Esophagus mucosa (tissue), 1 donor: ENCODE measurements at regions not wholly inside any gene's neighbourhood (a gene's known extent, or its start where the extent isn't known, plus 50 kb on each side); places are given as distances from the start of the nearest gene placed in this dataset.
"Not testable (repeated sequence)": the region's sequence is repeated elsewhere in the genome, so short reads cannot be mapped to it uniquely, and the experiment has no call there.

Experiments
- ATAC-seq: fragments of 200-7000 bp; cut with Tn5 transposase; one replicate; pipeline ENCODE4 v1.9.1; 2020
- donor health status: DM: yes; HTN: yes; CAD: no.

GRCh38 chr22:22374163-22374562 lies 129.6 kb downstream of the VPREB1 start:
- ATAC-seq, result no peak

GRCh38 chr22:22374579-22374978 lies 130.0 kb downstream of the VPREB1 start:
- no peak for ATAC-seq

GRCh38 chr22:22375576-22376351 lies 131.2 kb downstream of the VPREB1 start:
- ATAC-seq, result peak; percentile 37

- no peak for ATAC-seq
Measured at GRCh38 chr22:22376352-22376706, 131.7 kb downstream of the VPREB1 start.

- ATAC-seq, result not testable (repeated sequence)
Measured at GRCh38 chr22:22376884-22377283, 131.7 kb downstream of the ZNF280B start.

- no peak for ATAC-seq
Measured at GRCh38 chr22:22377335-22377734, 131.2 kb downstream of the ZNF280B start.

- no peak for ATAC-seq
Measured at GRCh38 chr22:22378446-22379415, 129.8 kb downstream of the ZNF280B start.

- peak; percentile 68 for ATAC-seq
Measured at GRCh38 chr22:22380098-22381030, 128.2 kb downstream of the ZNF280B start.

GRCh38 chr22:22381292-22381691 lies 127.2 kb downstream of the ZNF280B start:
- ATAC-seq, result peak; percentile 46

GRCh38 chr22:22384267-22384666 lies 124.3 kb downstream of the ZNF280B start:
- ATAC-seq, result no peak

GRCh38 chr22:22384668-22385244 lies 123.8 kb downstream of the ZNF280B start:
- no peak for ATAC-seq

- no peak for ATAC-seq
Measured at GRCh38 chr22:22386602-22387385, 121.7 kb downstream of the ZNF280B start.

- no peak for ATAC-seq
Measured at GRCh38 chr22:22387386-22387736, 121.2 kb downstream of the ZNF280B start.

GRCh38 chr22:22388090-22388489 lies 120.5 kb downstream of the ZNF280B start:
- no peak for ATAC-seq

GRCh38 chr22:22388494-22388893 lies 120.0 kb downstream of the ZNF280B start:
- ATAC-seq, result no peak

- no peak for ATAC-seq
Measured at GRCh38 chr22:22389467-22389866, 119.1 kb downstream of the ZNF280B start.

GRCh38 chr22:22390989-22391388 lies 117.6 kb downstream of the ZNF280B start:
- no peak for ATAC-seq

GRCh38 chr22:22391543-22391942 lies 117.0 kb downstream of the ZNF280B start:
- no peak for ATAC-seq

GRCh38 chr22:22392131-22392530 lies 116.4 kb downstream of the ZNF280B start:
- no peak for ATAC-seq

GRCh38 chr22:22394591-22394990 lies 114.0 kb downstream of the ZNF280B start:
- peak; percentile 56 for ATAC-seq

GRCh38 chr22:22395245-22395644 lies 113.3 kb downstream of the ZNF280B start:
- peak; percentile 60 for ATAC-seq
